ENCODE measurements at regions not wholly inside any gene's neighbourhood (a gene's known extent, or its start where the extent isn't known, plus 50 kb on each side); places are given as distances from the start of the nearest gene placed in this dataset.

GRCh38 chr17:70976447-70976846, 807.1 kb downstream of the KCNJ2 start:
- no peak for TF ChIP-seq CTCF (IDR thresholded peaks at IDR 0.05)
- no peak for TF ChIP-seq POLR2A (IDR thresholded peaks at IDR 0.05)

Measured in uterus (tissue), 2 donors.